GM12878 (cell line): ENCODE measurements at regions not wholly inside any gene's neighbourhood (a gene's known extent, or its start where the extent isn't known, plus 50 kb on each side); places are given as distances from the start of the nearest gene placed in this dataset.

Experiments used
- ATF3 ChIP-seq: IDR thresholded peaks from 2 replicates; pipeline ENCODE4 v1.6.1; 2011; ENCODE audit warnings: low read depth, mild to moderate bottlenecking, low read length, moderate library complexity, borderline replicate concordance; ENCODE audit errors: extremely low read depth
- ATF7 ChIP-seq: fragments of 450-650 bp; IDR thresholded peaks from 2 replicates; pipeline ENCODE4 v1.6.1; 2016; ENCODE audit warnings: low read depth, mild to moderate bottlenecking
- CTCF ChIP-seq, 3 experiments: IDR thresholded peaks in 2 of 3; conservative IDR thresholded peaks in 1 of 3; 2 replicates each; pipeline ENCODE4 v1.5.1; 2011; ENCODE audit warnings: low read depth in 3 of 3, low read length in 3 of 3, mild to moderate bottlenecking in 3 of 3, control low read depth in 2 of 3, moderate library complexity in 2 of 3, inconsistent platforms in 1 of 3, mixed read lengths in 1 of 3; ENCODE audit not compliant: control insufficient read depth in 2 of 3, insufficient read depth in 1 of 3; ENCODE audit errors: extremely low read depth in 1 of 3
- DPF2 ChIP-seq: fragments of 450-650 bp; IDR thresholded peaks from 2 replicates; pipeline ENCODE4 v1.6.1; 2017; ENCODE audit warnings: mild to moderate bottlenecking
- EZH2 ChIP-seq: IDR thresholded peaks from 2 replicates; pipeline ENCODE4 v1.6.1; 2012; ENCODE audit warnings: low read depth, mild to moderate bottlenecking, control low read depth, inconsistent platforms, low read length, borderline replicate concordance; ENCODE audit not compliant: control insufficient read depth
- FOXM1 ChIP-seq: IDR thresholded peaks from 2 replicates; pipeline ENCODE4 v1.6.1; 2012; ENCODE audit warnings: low read depth, mild to moderate bottlenecking, inconsistent platforms, low read length, moderate library complexity
- IRF3 ChIP-seq: fragments of 450-650 bp; IDR thresholded peaks from 2 replicates; pipeline ENCODE4 v1.6.1; 2014; ENCODE audit warnings: mild to moderate bottlenecking
- LARP7 ChIP-seq: fragments of 450-650 bp; IDR thresholded peaks from 2 replicates; pipeline ENCODE4 v1.6.1; 2017; ENCODE audit warnings: mild to moderate bottlenecking
- NFIC ChIP-seq: IDR thresholded peaks from 2 replicates; pipeline ENCODE4 v1.6.1; 2012; ENCODE audit warnings: low read depth, mild to moderate bottlenecking, inconsistent platforms, low read length, moderate library complexity
- POLR2AphosphoS5 ChIP-seq: IDR thresholded peaks from 2 replicates; pipeline ENCODE4 v1.6.1; 2011; ENCODE audit warnings: mild to moderate bottlenecking, low read length, inconsistent platforms
- SUZ12 ChIP-seq: fragments of 200-600 bp; sonication (generic); IDR thresholded peaks from one replicate; pipeline ENCODE4 v1.6.1; 2018; ENCODE audit warnings: antibody characterized with exemption, mild to moderate bottlenecking; ENCODE audit not compliant: unreplicated experiment
- ZBTB40 ChIP-seq: fragments of 450-650 bp; IDR thresholded peaks from 2 replicates; pipeline ENCODE4 v1.6.1; 2016; ENCODE audit warnings: mild to moderate bottlenecking, moderate library complexity, borderline replicate concordance

GRCh38 chr11:33437529-33437928, 180.3 kb downstream of the HIPK3 start:
- TF ChIP-seq EZH2 (no peak), ZBTB40 (no peak), LARP7 (no peak), CTCF (IDR thresholded peaks at IDR 0.05 in 2 of 3, conservative IDR thresholded peaks at IDR 0.05 in 1 of 3; ENCODE audit: control insufficient read depth in 2 of 3, extremely low read depth in 1 of 3, insufficient read depth in 1 of 3, low read depth in 3 of 3, low read length in 3 of 3) (no peak), NFIC (no peak), POLR2AphosphoS5 (no peak), FOXM1 (no peak), DPF2 (no peak), ATF3 (no peak), ATF7 (no peak), SUZ12 (no peak), IRF3 (no peak)
